H1 (cell line): ENCODE measurements at regions not wholly inside any gene's neighbourhood (a gene's known extent, or its start where the extent isn't known, plus 50 kb on each side); places are given as distances from the start of the nearest gene placed in this dataset.

Experiments
- ASH2L ChIP-seq: fragments of 200-600, 300-600 bp; sonication (generic); IDR thresholded peaks from one replicate; pipeline ENCODE4 v1.7.1; 2017; ENCODE audit warnings: low read length
- HDAC2 ChIP-seq, 2 experiments: fragments of 300-600 bp in 1 of 2; sonication (generic) in 1 of 2; IDR thresholded peaks; 2 replicates each; pipeline ENCODE4 v1.6.1; 2011 to 2012; ENCODE audit warnings: low read depth in 2 of 2, low read length in 2 of 2, mild to moderate bottlenecking in 2 of 2, moderate library complexity in 2 of 2, borderline replicate concordance in 1 of 2, inconsistent platforms in 1 of 2
- KDM1A ChIP-seq: fragments of 200-600, 300-600 bp; sonication (generic); IDR thresholded peaks from 2 replicates; pipeline ENCODE4 v1.7.1; 2016; ENCODE audit warnings: mild to moderate bottlenecking, low read length, borderline replicate concordance
- PHF8 ChIP-seq: fragments of 200-600 bp; sonication (generic); conservative IDR thresholded peaks from 2 replicates; pipeline ENCODE4 v1.7.1; 2012; ENCODE audit warnings: low read depth, mild to moderate bottlenecking, inconsistent platforms, low read length, moderate library complexity
- POLR2AphosphoS5 ChIP-seq: IDR thresholded peaks from 2 replicates; pipeline ENCODE4 v1.6.1; 2011; ENCODE audit warnings: low read depth, low read length
- RBBP5 ChIP-seq: IDR thresholded peaks from 2 replicates; pipeline ENCODE4 v1.7.1; 2012; ENCODE audit warnings: low read depth, mild to moderate bottlenecking, inconsistent platforms, low read length, moderate library complexity, borderline replicate concordance
- SAP30 ChIP-seq: fragments of 300-600 bp; sonication (generic); IDR thresholded peaks from 2 replicates; pipeline ENCODE4 v1.7.1; 2012; ENCODE audit warnings: low read length, moderate library complexity, mild to moderate bottlenecking, inconsistent platforms; ENCODE audit not compliant: insufficient read depth, insufficient replicate concordance
- SIN3A ChIP-seq, 2 experiments: IDR thresholded peaks in 1 of 2; conservative IDR thresholded peaks in 1 of 2; 2 replicates each; pipeline ENCODE4 v1.6.1; 2011 to 2012; ENCODE audit warnings: low read length in 2 of 2, improper control_type of control experiment in 1 of 2, low read depth in 1 of 2, mild to moderate bottlenecking in 1 of 2
- SUZ12 ChIP-seq: fragments of 200-600 bp; sonication (generic); IDR thresholded peaks from 2 replicates; pipeline ENCODE4 v1.6.1; 2012; ENCODE audit warnings: mild to moderate bottlenecking, inconsistent platforms, low read length, moderate library complexity, mixed read lengths
- TEAD4 ChIP-seq: IDR thresholded peaks from 2 replicates; pipeline ENCODE4 v1.6.1; 2012; ENCODE audit warnings: low read depth, low read length, inconsistent platforms, mixed read lengths
- TF ChIP-seq, protein P1 (sequence below): fragments of 300-600 bp; sonication (generic); IDR thresholded peaks from 2 replicates; pipeline ENCODE4 v1.7.1; 2012; ENCODE audit warnings: low read length, moderate library complexity, mild to moderate bottlenecking, inconsistent platforms; ENCODE audit not compliant: insufficient replicate concordance

DNA sequence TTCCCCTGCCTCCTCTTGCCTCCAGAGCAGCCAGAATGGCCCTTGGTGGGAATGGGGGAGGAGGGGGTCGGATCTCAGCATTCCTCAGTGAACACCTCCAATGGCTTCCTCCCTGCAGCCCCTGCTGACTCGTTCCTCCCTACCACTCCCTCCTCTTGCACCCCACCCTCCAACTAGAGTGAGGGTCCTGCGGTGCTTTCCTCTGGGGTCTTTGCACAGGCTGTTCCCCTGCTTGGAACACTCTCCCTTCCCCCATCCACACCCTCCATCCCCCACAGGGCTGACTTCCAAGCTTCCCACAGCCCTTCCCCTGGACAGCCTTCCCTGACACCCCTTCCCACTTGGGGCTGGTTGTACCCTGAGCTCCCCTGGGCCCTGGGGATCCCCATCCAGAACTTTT lies 70.4 kb upstream of the NEK6 start (continued):
- TF ChIP-seq, protein P1, sequence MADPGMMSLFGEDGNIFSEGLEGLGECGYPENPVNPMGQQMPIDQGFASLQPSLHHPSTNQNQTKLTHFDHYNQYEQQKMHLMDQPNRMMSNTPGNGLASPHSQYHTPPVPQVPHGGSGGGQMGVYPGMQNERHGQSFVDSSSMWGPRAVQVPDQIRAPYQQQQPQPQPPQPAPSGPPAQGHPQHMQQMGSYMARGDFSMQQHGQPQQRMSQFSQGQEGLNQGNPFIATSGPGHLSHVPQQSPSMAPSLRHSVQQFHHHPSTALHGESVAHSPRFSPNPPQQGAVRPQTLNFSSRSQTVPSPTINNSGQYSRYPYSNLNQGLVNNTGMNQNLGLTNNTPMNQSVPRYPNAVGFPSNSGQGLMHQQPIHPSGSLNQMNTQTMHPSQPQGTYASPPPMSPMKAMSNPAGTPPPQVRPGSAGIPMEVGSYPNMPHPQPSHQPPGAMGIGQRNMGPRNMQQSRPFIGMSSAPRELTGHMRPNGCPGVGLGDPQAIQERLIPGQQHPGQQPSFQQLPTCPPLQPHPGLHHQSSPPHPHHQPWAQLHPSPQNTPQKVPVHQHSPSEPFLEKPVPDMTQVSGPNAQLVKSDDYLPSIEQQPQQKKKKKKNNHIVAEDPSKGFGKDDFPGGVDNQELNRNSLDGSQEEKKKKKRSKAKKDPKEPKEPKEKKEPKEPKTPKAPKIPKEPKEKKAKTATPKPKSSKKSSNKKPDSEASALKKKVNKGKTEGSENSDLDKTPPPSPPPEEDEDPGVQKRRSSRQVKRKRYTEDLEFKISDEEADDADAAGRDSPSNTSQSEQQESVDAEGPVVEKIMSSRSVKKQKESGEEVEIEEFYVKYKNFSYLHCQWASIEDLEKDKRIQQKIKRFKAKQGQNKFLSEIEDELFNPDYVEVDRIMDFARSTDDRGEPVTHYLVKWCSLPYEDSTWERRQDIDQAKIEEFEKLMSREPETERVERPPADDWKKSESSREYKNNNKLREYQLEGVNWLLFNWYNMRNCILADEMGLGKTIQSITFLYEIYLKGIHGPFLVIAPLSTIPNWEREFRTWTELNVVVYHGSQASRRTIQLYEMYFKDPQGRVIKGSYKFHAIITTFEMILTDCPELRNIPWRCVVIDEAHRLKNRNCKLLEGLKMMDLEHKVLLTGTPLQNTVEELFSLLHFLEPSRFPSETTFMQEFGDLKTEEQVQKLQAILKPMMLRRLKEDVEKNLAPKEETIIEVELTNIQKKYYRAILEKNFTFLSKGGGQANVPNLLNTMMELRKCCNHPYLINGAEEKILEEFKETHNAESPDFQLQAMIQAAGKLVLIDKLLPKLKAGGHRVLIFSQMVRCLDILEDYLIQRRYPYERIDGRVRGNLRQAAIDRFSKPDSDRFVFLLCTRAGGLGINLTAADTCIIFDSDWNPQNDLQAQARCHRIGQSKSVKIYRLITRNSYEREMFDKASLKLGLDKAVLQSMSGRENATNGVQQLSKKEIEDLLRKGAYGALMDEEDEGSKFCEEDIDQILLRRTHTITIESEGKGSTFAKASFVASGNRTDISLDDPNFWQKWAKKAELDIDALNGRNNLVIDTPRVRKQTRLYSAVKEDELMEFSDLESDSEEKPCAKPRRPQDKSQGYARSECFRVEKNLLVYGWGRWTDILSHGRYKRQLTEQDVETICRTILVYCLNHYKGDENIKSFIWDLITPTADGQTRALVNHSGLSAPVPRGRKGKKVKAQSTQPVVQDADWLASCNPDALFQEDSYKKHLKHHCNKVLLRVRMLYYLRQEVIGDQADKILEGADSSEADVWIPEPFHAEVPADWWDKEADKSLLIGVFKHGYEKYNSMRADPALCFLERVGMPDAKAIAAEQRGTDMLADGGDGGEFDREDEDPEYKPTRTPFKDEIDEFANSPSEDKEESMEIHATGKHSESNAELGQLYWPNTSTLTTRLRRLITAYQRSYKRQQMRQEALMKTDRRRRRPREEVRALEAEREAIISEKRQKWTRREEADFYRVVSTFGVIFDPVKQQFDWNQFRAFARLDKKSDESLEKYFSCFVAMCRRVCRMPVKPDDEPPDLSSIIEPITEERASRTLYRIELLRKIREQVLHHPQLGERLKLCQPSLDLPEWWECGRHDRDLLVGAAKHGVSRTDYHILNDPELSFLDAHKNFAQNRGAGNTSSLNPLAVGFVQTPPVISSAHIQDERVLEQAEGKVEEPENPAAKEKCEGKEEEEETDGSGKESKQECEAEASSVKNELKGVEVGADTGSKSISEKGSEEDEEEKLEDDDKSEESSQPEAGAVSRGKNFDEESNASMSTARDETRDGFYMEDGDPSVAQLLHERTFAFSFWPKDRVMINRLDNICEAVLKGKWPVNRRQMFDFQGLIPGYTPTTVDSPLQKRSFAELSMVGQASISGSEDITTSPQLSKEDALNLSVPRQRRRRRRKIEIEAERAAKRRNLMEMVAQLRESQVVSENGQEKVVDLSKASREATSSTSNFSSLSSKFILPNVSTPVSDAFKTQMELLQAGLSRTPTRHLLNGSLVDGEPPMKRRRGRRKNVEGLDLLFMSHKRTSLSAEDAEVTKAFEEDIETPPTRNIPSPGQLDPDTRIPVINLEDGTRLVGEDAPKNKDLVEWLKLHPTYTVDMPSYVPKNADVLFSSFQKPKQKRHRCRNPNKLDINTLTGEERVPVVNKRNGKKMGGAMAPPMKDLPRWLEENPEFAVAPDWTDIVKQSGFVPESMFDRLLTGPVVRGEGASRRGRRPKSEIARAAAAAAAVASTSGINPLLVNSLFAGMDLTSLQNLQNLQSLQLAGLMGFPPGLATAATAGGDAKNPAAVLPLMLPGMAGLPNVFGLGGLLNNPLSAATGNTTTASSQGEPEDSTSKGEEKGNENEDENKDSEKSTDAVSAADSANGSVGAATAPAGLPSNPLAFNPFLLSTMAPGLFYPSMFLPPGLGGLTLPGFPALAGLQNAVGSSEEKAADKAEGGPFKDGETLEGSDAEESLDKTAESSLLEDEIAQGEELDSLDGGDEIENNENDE: no peak
- TF ChIP-seq HDAC2 (IDR thresholded peaks at IDR 0.05; ENCODE audit: borderline replicate concordance in 1 of 2, low read depth in 2 of 2, low read length in 2 of 2): no peak
- TF ChIP-seq SIN3A (conservative IDR thresholded peaks at IDR 0.05 in 1 of 2, IDR thresholded peaks at IDR 0.05 in 1 of 2; ENCODE audit: low read depth in 1 of 2, low read length in 2 of 2): no peak
- TF ChIP-seq TEAD4: no peak
- no peak for TF ChIP-seq SAP30
- no peak for TF ChIP-seq POLR2AphosphoS5
- TF ChIP-seq SUZ12: no peak
- no peak for TF ChIP-seq ASH2L
- TF ChIP-seq PHF8: no peak
- TF ChIP-seq RBBP5: no peak
- no peak for TF ChIP-seq KDM1A
- TF ChIP-seq, all 59 proteins: peak for 0
